GM18511 (cell line): ENCODE measurements at regions not wholly inside any gene's neighbourhood (a gene's known extent, or its start where the extent isn't known, plus 50 kb on each side); places are given as distances from the start of the nearest gene placed in this dataset.
"Not testable (repeated sequence)": the region's sequence is repeated elsewhere in the genome, so short reads cannot be mapped to it uniquely, and the experiment has no call there.

Experiments
- ATAC-seq: cut with Tn5 transposase; IDR thresholded peaks from one replicate; pipeline ENCODE4 v1.9.1; 2021; ENCODE audit warnings: mild to moderate bottlenecking, moderate library complexity; ENCODE audit not compliant: unreplicated experiment

GRCh38 chr11:96447208-96448110, 57.6 kb downstream of the JRKL start:
- ATAC-seq: no peak

- ATAC-seq: no peak
These were observed 58.4 kb downstream of the JRKL start for GRCh38 chr11:96448225-96448624.

- ATAC-seq: no peak
These were observed 66.3 kb downstream of the JRKL start for GRCh38 chr11:96456111-96456510.

GRCh38 chr11:96459751-96460150, 69.9 kb downstream of the JRKL start:
- ATAC-seq: no peak

GRCh38 chr11:96461871-96462270, 72.1 kb downstream of the JRKL start:
- ATAC-seq: no peak

- ATAC-seq: peak; percentile 85
These were observed 75.0 kb downstream of the JRKL start for GRCh38 chr11:96464700-96465307.

GRCh38 chr11:96465512-96465911, 75.7 kb downstream of the JRKL start:
- no peak for ATAC-seq

- ATAC-seq: no peak
These were observed 76.8 kb downstream of the JRKL start for GRCh38 chr11:96466607-96467006.

GRCh38 chr11:96469776-96470175, 80.0 kb downstream of the JRKL start:
- no peak for ATAC-seq

- no peak for ATAC-seq
These were observed 80.7 kb downstream of the JRKL start for GRCh38 chr11:96470521-96470920.

GRCh38 chr11:96472085-96472484, 82.3 kb downstream of the JRKL start:
- ATAC-seq: peak; percentile 73

- no peak for ATAC-seq
These were observed 84.5 kb downstream of the JRKL start for GRCh38 chr11:96474263-96474662.

GRCh38 chr11:96481204-96481603, 91.4 kb downstream of the JRKL start:
- ATAC-seq: no peak

- ATAC-seq: no peak
These were observed 92.0 kb downstream of the JRKL start for GRCh38 chr11:96481771-96482170.

- ATAC-seq: no peak
These were observed 92.4 kb downstream of the JRKL start for GRCh38 chr11:96482193-96482592.

GRCh38 chr11:96483374-96483955, 93.7 kb downstream of the JRKL start:
- no peak for ATAC-seq

GRCh38 chr11:96484361-96484760, 94.5 kb downstream of the JRKL start:
- no peak for ATAC-seq

GRCh38 chr11:96486890-96487611, 97.2 kb downstream of the JRKL start:
- ATAC-seq: no peak

- ATAC-seq: not testable (repeated sequence)
These were observed 99.1 kb downstream of the JRKL start for GRCh38 chr11:96488911-96489310.

GRCh38 chr11:96500440-96500839, 110.6 kb downstream of the JRKL start:
- ATAC-seq: no peak

GRCh38 chr11:96506041-96506440, 116.2 kb downstream of the JRKL start:
- no peak for ATAC-seq
